ENCODE measurements at regions not wholly inside any gene's neighbourhood (a gene's known extent, or its start where the extent isn't known, plus 50 kb on each side); places are given as distances from the start of the nearest gene placed in this dataset.

DNA sequence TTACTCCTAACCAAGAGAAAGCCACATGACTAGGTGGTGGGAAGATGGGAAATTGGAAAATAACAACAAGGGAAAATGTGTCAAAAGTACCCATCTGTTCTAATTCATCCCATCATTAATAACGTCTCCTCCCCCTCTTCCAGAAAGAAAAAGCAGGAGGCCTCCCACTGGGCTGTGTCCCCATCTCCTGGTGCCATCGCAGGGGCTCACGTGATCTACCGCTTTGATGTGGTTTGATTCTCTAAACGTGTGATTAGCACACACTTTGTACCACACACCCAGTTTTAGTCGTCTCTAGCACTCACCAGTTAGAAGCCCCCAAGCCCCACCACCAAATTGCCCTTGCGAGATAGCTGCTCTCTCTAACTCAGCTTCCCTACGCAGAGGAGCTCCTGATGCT, 353.6 kb downstream of the RRAGC start:
- Histone ChIP-seq H3K4me3 (replicated peaks in 1 of 2; ENCODE audit: low read depth in 1 of 2, low read length in 2 of 2) (no peak overlapping the region), H3K36me3 (ENCODE audit: control insufficient read depth in 1 of 2, insufficient read depth in 2 of 2, low read length in 2 of 2) (no peaks in the 10 kb centered on the region), H3K4me1 (ENCODE audit: control insufficient read depth in 1 of 2, insufficient read depth in 2 of 2, low read length in 2 of 2) (no peaks in the 10 kb centered on the region), H3K9me2 (ENCODE audit: insufficient read depth) (no peaks in the 10 kb centered on the region), H3K27me3 (ENCODE audit: insufficient read depth, low read length) (peaks cover 65% of the 10 kb centered on the region), H3K9ac (ENCODE audit: low read length) (no peak overlapping the region), H3K4me2 (ENCODE audit: low read length) (no peak overlapping the region), H3K27ac (ENCODE audit: low read depth, low read length) (no peak overlapping the region), H3K79me2 (ENCODE audit: insufficient read depth, low read length) (no peaks in the 10 kb centered on the region), H2AFZ (ENCODE audit: low read depth, low read length, poor library complexity, severe bottlenecking) (no peak overlapping the region), H4K20me1 (ENCODE audit: insufficient read depth) (no peaks in the 10 kb centered on the region), H3K9me3 (ENCODE audit: control insufficient read depth in 1 of 2, insufficient read depth in 1 of 2, low read depth in 1 of 2, low read length in 2 of 2) (no peaks in the 10 kb centered on the region)
- no peak for ATAC-seq
- ChIA-PET CTCF (no interaction called here), POLR2A (no interaction called here), RAD21 (ENCODE audit: low non-redundant PET in 1 of 2, low total read pairs in 2 of 2, uncharacterized antibody in 2 of 2, unreplicated experiment in 2 of 2) (no interaction called here)
- no peak for TF ChIP-seq ZFX (IDR thresholded peaks at IDR 0.05)
- BruUV-seq (replicated peaks): no TSS peak
- intact Hi-C loops (cut with micrococcal nuclease): loop anchor here (2.0 kb wide), 1 partner anchor 21 kb away; no protein-coding TSS in a partner anchor
- no peak for DNase-seq (ENCODE audit: low read depth, low spot score)

DNA sequence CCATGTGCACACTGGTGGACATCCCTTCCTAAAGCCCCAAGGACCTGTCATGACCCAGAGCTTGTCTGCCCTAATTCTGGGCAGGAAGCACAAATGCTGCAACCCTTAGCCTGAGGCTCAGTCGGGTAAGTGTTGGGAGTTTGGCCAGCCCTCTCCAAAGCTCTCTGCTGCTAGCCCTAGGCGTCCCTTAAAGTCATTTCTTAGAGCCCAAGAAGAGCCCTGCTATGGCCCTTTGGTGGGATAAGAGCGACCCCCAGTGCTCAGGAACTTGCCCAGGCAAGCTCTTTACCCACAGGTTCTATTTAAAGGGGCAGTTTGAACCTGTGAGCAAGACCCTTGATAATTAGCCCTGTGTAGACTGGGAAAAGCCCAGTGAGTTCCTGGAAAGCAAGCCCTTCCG, 356.8 kb downstream of the RRAGC start:
- no peak; the same call in 1 of the 2 replicates for ATAC-seq
- BruUV-seq (replicated peaks): no TSS peak

More for the DNA sequence above, 356.8 kb downstream of the RRAGC start:
- Histone ChIP-seq H4K20me1 (ENCODE audit: insufficient read depth) (no peaks in the 10 kb centered on the region), H3K27ac (ENCODE audit: low read depth, low read length) (no peak overlapping the region), H3K36me3 (ENCODE audit: control insufficient read depth in 1 of 2, insufficient read depth in 2 of 2, low read length in 2 of 2) (no peaks in the 10 kb centered on the region), H3K4me1 (ENCODE audit: control insufficient read depth in 1 of 2, insufficient read depth in 2 of 2, low read length in 2 of 2) (no peaks in the 10 kb centered on the region), H3K4me2 (ENCODE audit: low read length) (no peak overlapping the region), H3K9me3 (ENCODE audit: control insufficient read depth in 1 of 2, insufficient read depth in 1 of 2, low read depth in 1 of 2, low read length in 2 of 2) (no peaks in the 10 kb centered on the region), H3K4me3 (replicated peaks in 1 of 2; ENCODE audit: low read depth in 1 of 2, low read length in 2 of 2) (no peak overlapping the region), H3K27me3 (ENCODE audit: insufficient read depth, low read length) (peaks cover 62% of the 10 kb centered on the region), H3K9ac (ENCODE audit: low read length) (no peak overlapping the region), H3K79me2 (ENCODE audit: insufficient read depth, low read length) (no peaks in the 10 kb centered on the region), H3K9me2 (ENCODE audit: insufficient read depth) (no peaks in the 10 kb centered on the region), H2AFZ (ENCODE audit: low read depth, low read length, poor library complexity, severe bottlenecking) (no peak overlapping the region)
- TF ChIP-seq RAD21 (IDR thresholded peaks at IDR 0.05; ENCODE audit: low read depth): peak; percentile 41; the same call in 1 of the 2 replicates
- TF ChIP-seq, protein P1, sequence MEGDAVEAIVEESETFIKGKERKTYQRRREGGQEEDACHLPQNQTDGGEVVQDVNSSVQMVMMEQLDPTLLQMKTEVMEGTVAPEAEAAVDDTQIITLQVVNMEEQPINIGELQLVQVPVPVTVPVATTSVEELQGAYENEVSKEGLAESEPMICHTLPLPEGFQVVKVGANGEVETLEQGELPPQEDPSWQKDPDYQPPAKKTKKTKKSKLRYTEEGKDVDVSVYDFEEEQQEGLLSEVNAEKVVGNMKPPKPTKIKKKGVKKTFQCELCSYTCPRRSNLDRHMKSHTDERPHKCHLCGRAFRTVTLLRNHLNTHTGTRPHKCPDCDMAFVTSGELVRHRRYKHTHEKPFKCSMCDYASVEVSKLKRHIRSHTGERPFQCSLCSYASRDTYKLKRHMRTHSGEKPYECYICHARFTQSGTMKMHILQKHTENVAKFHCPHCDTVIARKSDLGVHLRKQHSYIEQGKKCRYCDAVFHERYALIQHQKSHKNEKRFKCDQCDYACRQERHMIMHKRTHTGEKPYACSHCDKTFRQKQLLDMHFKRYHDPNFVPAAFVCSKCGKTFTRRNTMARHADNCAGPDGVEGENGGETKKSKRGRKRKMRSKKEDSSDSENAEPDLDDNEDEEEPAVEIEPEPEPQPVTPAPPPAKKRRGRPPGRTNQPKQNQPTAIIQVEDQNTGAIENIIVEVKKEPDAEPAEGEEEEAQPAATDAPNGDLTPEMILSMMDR (IDR thresholded peaks at IDR 0.05 in 2 of 3, conservative IDR thresholded peaks at IDR 0.05 in 1 of 3; ENCODE audit: borderline replicate concordance in 1 of 3, insufficient read depth in 1 of 3, low read depth in 2 of 3, low read length in 2 of 3): no peak
- TF ChIP-seq FOSL1 (IDR thresholded peaks at IDR 0.05; ENCODE audit: low read depth): no peak
- TF ChIP-seq CEBPB (IDR thresholded peaks at IDR 0.05; ENCODE audit: low read depth): no peak
- no peak for TF ChIP-seq CBX3 (IDR thresholded peaks at IDR 0.05; ENCODE audit: low read depth)
- TF ChIP-seq, protein P2, sequence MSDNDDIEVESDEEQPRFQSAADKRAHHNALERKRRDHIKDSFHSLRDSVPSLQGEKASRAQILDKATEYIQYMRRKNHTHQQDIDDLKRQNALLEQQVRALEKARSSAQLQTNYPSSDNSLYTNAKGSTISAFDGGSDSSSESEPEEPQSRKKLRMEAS (IDR thresholded peaks at IDR 0.05): no peak
- ChIA-PET POLR2A (no interaction called here), CTCF (interaction anchor here (1.0 kb wide), 1 partner anchor 9 kb away, joined by 3 read pairs; no protein-coding TSS in a partner anchor), RAD21 (ENCODE audit: low non-redundant PET in 1 of 2, low total read pairs in 2 of 2, uncharacterized antibody in 2 of 2, unreplicated experiment in 2 of 2) (no interaction called here)
- intact Hi-C loops (cut with micrococcal nuclease): no loop called here
- no peak for DNase-seq (ENCODE audit: low read depth, low spot score)
